Common myeloid progenitor, CD34-positive (primary cell): ENCODE measurements at regions not wholly inside any gene's neighbourhood (a gene's known extent, or its start where the extent isn't known, plus 50 kb on each side); places are given as distances from the start of the nearest gene placed in this dataset.
"Not testable (repeated sequence)": the region's sequence is repeated elsewhere in the genome, so short reads cannot be mapped to it uniquely, and the experiment has no call there.

ENCODE experiments used
- CTCF ChIA-PET: fragments of 350-600 bp; sonication (Branson Sonifier 250); formaldehyde crosslinking; loops from one replicate; lab custom pipeline; 2021; ENCODE audit warnings: antibody characterized with exemption; lab: Charles Lee
- POLR2A ChIA-PET: fragments of 350-600 bp; sonication (Branson Sonifier 250); formaldehyde crosslinking; loops from one replicate; lab custom pipeline; 2021; ENCODE audit warnings: antibody characterized with exemption; lab: Charles Lee
- DNase-seq, 3 donors: peaks; one replicate each; pipeline versions ENCODE4 v3.0.0 to v3.0.0-alpha.2; 2013
- H3K27ac ChIP-seq, 2 experiments: 1 replicate in 1 of 2; 2 replicates in 1 of 2; pipeline ENCODE4 v1.7.0; 2013; ENCODE audit warnings: inconsistent platforms in 2 of 2, low read length in 2 of 2, mild to moderate bottlenecking in 2 of 2, low read depth in 1 of 2, moderate library complexity in 1 of 2; ENCODE audit not compliant: severe bottlenecking in 2 of 2, insufficient read depth in 1 of 2, poor library complexity in 1 of 2
- H3K27me3 ChIP-seq, 5 experiments: replicated peaks in 2 of 5; 1 replicate in 3 of 5; 2 replicates in 2 of 5; pipeline versions ENCODE4 v1.6.1 to v1.7.0; 2013; ENCODE audit warnings: low read length in 4 of 5, mild to moderate bottlenecking in 2 of 5, moderate library complexity in 2 of 5, inconsistent platforms in 1 of 5; ENCODE audit not compliant: insufficient read depth in 5 of 5, control insufficient read depth in 4 of 5
- H3K36me3 ChIP-seq, 4 experiments: 1 replicate in 2 of 4; 2 replicates in 2 of 4; pipeline versions ENCODE4 v1.6.1 to v1.7.0; 2013; ENCODE audit warnings: low read length in 3 of 4, control low read depth in 1 of 4, mild to moderate bottlenecking in 1 of 4; ENCODE audit not compliant: control insufficient read depth in 4 of 4, insufficient read depth in 4 of 4
- H3K4me1 ChIP-seq, 4 experiments: 1 replicate in 3 of 4; 2 replicates in 1 of 4; pipeline versions ENCODE4 v1.6.1 to v1.7.1; 2013; ENCODE audit warnings: low read length in 3 of 4, mild to moderate bottlenecking in 3 of 4, control low read depth in 1 of 4, inconsistent platforms in 1 of 4, moderate library complexity in 1 of 4; ENCODE audit not compliant: control insufficient read depth in 4 of 4, insufficient read depth in 4 of 4; ENCODE audit errors: control extremely low read depth in 1 of 4
- H3K4me3 ChIP-seq, 7 experiments: 1 replicate in 4 of 7; 2 replicates in 3 of 7; pipeline versions ENCODE4 v1.5.1 to v1.7.0; 2013; ENCODE audit warnings: mild to moderate bottlenecking in 7 of 7, low read length in 6 of 7, moderate library complexity in 6 of 7, inconsistent platforms in 2 of 7, low read depth in 2 of 7, control low read depth in 1 of 7; ENCODE audit not compliant: insufficient read depth in 4 of 7, control insufficient read depth in 1 of 7; ENCODE audit errors: extremely low read depth in 1 of 7
- H3K9me3 ChIP-seq, 5 experiments: 1 replicate in 4 of 5; 2 replicates in 1 of 5; pipeline versions ENCODE4 v1.6.1 to v1.7.1; 2013; ENCODE audit warnings: low read length in 4 of 5, mild to moderate bottlenecking in 2 of 5, inconsistent platforms in 1 of 5, low read depth in 1 of 5, moderate library complexity in 1 of 5; ENCODE audit not compliant: control insufficient read depth in 4 of 5, insufficient read depth in 2 of 5; ENCODE audit errors: control extremely low read depth in 1 of 5
- WGBS: methylation state at CpG from one replicate; pipeline ENCODE4 v1.1.5; 2013; ENCODE audit not compliant: insufficient coverage; 5-methylcytosine and 5-hydroxymethylcytosine counted together

DNA sequence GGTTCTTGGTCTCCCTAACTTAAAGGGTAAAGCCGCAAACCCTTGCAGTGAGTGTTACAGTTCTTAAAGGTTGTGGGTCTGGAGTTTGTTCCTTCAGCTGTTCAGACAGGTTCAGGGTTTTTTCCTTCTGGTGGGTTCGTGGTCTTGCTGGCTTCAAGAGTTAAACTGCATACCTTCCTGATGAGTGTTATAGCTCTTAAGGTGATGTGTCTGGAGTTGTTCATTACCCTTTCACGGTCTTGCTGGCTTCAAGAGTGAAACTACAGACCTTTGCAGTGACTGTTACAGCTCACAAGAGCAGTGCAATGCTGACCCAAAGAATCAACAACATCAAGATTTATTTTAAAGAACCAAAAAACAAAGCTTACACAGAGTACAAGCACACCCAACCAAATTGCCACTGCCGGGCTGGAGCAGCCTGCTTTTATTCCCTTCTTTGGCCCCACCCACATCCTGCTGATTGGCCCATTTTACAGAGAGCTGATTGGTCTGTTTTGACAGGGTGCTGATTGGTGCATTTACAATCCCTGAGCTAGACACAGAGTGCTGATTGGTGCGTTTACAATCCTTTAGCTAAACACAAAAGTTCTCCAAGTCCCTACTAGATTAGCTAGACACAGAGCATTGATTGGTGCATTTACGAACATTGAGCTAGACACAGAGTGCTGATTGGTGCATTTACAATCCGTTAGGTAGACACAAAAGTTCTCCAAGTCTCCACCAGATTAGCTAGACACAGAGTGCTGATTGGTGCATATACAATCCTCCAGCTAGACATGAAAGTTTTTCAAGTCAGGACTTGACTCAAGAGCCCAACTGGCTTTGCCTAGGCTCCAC, 121.2 kb upstream of the TMEM170B start:
- H3K27ac ChIP-seq, POLR2A ChIA-PET, DNase-seq, H3K27me3 ChIP-seq, H3K36me3 ChIP-seq, H3K9me3 ChIP-seq, H3K4me3 ChIP-seq: not testable (repeated sequence)
- WGBS: 98% methylated on average over 6 of the region's 7 CpGs
- peaks cover 0 to 14% (median 1%) of the 10 kb centered on the region in 4 experiments for H3K4me1 ChIP-seq
- CTCF ChIA-PET: interaction anchor here (0.6 to 1.5 kb wide), 4 partner anchors 8 to 244 kb away, joined by 3 to 4 read pairs (median 3); no protein-coding TSS in a partner anchor

- no peak for DNase-seq
- 95% methylated on average over 5 of the region's 7 CpGs for WGBS
- H3K27me3 ChIP-seq: no peaks in the 10 kb centered on the region
- H3K9me3 ChIP-seq: peaks cover 0 to 4% (median 0%) of the 10 kb centered on the region in 5 experiments
- no peak overlapping the region for H3K4me3 ChIP-seq
- no peaks in the 10 kb centered on the region for H3K36me3 ChIP-seq
- ChIA-PET CTCF (interaction anchor here (0.8 to 1.5 kb wide), 3 partner anchors 9 to 16 kb away, joined by 3 to 4 read pairs (median 3); no protein-coding TSS in a partner anchor), POLR2A (no interaction called here)
- peaks cover 0 to 20% (median 5%) of the 10 kb centered on the region in 4 experiments for H3K4me1 ChIP-seq
- no peak overlapping the region for H3K27ac ChIP-seq
Observed at GRCh38 chr6:11415557-11415956, 122.0 kb upstream of the TMEM170B start.

DNA sequence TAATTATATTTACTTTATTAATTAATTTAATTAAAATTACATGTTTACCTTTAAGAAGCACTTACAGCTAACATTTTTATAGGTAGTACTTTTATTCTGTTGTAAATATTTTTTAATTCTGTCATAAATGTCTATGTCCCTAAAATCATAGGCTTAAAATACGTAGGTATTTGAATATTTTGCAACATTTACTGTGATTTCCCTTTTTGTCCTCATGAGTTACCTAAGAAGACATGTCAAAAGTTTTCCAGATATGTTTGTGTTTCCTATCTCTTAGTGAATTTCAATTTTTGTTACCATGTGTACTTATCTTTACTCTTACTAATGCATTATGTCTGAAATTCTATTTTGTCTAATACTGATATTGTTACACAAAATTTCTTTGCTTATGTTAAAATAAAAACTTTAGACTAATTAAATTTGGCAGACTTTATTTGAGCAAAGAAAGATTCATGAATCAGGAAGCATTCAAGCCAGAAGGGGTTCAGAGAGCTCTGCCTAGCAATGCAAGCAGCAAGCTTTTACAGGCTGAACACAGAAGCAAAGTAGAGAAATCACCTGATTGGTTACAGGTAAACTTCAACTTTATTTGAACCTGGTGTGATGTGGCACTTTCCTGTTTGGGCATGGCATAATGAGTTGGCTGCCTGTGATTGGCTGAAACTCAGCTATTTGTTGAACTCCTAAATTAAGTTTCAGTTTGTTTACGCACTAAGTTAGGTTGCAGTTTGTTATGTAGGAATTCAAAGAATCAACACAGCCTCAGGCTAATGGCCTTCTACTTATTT, 123.2 kb upstream of the TMEM170B start:
- no CpG with 5 or more reads among the region's 2 CpGs for WGBS
- POLR2A ChIA-PET: no interaction called here
- H3K9me3 ChIP-seq: peaks cover 0 to 2% (median 0%) of the 10 kb centered on the region in 5 experiments
- H3K4me1 ChIP-seq: peaks cover 0 to 22% (median 6%) of the 10 kb centered on the region in 4 experiments
- H3K27me3 ChIP-seq: no peaks in the 10 kb centered on the region
- no peaks in the 10 kb centered on the region for H3K36me3 ChIP-seq
- CTCF ChIA-PET: interaction anchor here (1.5 kb wide), 1 partner anchor 10 kb away, joined by 3 read pairs; no protein-coding TSS in a partner anchor
- no peak overlapping the region for H3K4me3 ChIP-seq
- H3K27ac ChIP-seq: no peak overlapping the region
- peak in 1 of 3 donors; percentile 36 for DNase-seq

GRCh38 chr6:11413728-11414127, 123.8 kb upstream of the TMEM170B start:
- Histone ChIP-seq H3K36me3 (no peaks in the 10 kb centered on the region), H3K9me3 (peaks cover 0 to 2% (median 0%) of the 10 kb centered on the region in 5 experiments), H3K27ac (no peak overlapping the region), H3K4me1 (peaks cover 0 to 22% (median 6%) of the 10 kb centered on the region in 4 experiments), H3K4me3 (no peak overlapping the region), H3K27me3 (no peaks in the 10 kb centered on the region)
- DNase-seq: no peak
- ChIA-PET CTCF (no interaction called here), POLR2A (no interaction called here)
- WGBS: no CpG with 5 or more reads among the region's 2 CpGs

GRCh38 chr6:11413117-11413687, 124.3 kb upstream of the TMEM170B start:
- Histone ChIP-seq H3K4me3 (no peak overlapping the region), H3K27ac (no peak overlapping the region), H3K36me3 (no peaks in the 10 kb centered on the region), H3K9me3 (peaks cover 0 to 2% (median 0%) of the 10 kb centered on the region in 5 experiments), H3K27me3 (no peaks in the 10 kb centered on the region), H3K4me1 (peaks cover 0 to 22% (median 6%) of the 10 kb centered on the region in 4 experiments)
- ChIA-PET POLR2A (no interaction called here), CTCF (no interaction called here)
- DNase-seq: no peak
- 97% methylated on average over 4 of the region's 6 CpGs for WGBS

DNA sequence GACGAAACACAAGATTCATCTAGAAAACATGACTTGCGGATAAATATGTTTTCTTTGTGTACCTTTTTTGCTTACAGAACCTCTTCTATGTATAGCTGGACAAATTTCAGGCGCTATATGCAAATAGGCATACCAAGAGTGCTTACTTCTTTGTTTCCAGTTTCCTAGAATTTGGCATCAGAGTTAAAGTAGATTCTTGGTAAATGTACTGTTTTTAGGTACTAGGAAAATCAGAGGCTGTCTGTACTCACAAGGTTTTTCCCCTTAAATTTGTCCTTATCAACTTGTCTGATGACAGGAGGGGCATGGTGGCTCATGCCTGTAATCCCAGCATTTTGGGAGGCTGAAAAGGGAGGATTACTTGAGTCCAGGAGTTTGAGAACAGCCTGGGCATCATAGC, 124.9 kb upstream of the TMEM170B start:
- H3K27ac ChIP-seq: no peak overlapping the region
- WGBS: 100% methylated on average over 1 of the region's 3 CpGs
- H3K27me3 ChIP-seq: no peaks in the 10 kb centered on the region
- no peak for DNase-seq
- no peaks in the 10 kb centered on the region for H3K36me3 ChIP-seq
- H3K4me3 ChIP-seq: no peak overlapping the region
- POLR2A ChIA-PET: no interaction called here
- peaks cover 0 to 22% (median 6%) of the 10 kb centered on the region in 4 experiments for H3K4me1 ChIP-seq
- CTCF ChIA-PET: no interaction called here
- H3K9me3 ChIP-seq: peaks cover 0 to 2% (median 0%) of the 10 kb centered on the region in 5 experiments
